UCSD-AML1 (cell line): ENCODE measurements at regions not wholly inside any gene's neighbourhood (a gene's known extent, or its start where the extent isn't known, plus 50 kb on each side); places are given as distances from the start of the nearest gene placed in this dataset.

Source experiments
- DNase-seq: peaks from one replicate; lab custom pipeline; 2025; ENCODE audit not compliant: unreplicated experiment; lab: John Stamatoyannopoulos, UW

DNA sequence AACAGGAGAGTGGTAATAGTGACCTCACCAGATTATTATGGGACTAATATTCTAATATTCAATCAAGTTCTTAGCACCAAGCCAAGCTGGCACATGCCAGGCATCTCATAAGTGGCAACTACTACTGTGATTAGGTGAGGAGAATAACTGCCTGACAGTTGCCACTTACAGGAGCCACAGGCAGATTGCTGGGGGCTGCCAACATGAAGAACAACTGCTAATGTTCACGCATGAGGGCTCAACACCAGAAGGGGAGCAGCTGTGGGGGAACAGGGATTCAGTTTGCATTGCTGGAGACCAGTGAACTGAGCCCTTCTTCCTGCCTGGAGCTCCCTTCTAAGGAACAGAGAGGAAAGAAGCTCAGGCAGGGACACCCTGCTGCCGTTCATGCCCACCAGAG lies 504.5 kb downstream of the FOXO1 start:
- DNase-seq = no peak

DNA sequence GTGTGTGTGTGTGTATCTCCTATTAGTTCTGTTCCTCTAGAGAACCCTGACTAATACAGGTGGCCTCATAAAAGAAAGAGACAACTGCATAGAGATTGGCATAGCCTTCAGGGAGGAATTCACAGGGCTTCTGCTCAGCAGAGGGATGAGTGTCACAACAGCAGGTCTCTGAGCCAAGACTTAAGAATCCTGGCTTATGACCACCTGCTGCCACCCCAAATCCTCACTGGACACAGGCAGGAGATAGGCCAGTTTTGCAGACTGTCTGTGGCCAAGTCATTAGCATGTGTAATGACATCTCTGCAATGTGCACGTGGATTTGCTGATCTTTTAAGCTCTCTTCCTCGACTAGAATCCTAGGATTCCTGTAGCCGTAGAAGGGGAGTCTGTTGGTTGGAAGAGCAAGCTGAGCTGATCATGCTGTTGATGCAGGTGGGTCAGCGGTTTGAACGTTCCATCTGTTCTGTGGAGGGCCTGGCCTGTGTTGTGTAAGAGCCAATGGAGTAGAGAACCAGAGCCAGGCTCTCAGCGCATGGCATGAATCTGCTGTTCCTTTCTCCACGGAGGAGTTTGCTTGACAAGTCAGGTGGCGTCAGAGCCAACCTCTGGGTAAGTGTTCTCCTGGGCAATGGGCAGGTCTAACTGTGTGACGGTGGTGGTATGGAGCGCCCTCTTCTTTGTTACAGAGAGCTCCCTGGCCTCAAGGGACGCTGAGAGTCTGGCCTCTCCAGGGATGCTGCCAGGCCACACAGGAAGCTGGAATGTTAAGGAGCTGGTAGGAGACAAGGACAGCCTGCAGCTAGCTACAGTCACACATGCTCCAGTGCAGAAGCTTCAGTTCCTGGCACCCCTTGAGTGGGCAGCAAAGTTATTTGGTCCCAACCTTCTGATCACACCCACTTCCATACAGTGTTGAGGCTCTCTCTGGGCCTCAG lies 503.1 kb downstream of the FOXO1 start:
- no peak for DNase-seq

DNA sequence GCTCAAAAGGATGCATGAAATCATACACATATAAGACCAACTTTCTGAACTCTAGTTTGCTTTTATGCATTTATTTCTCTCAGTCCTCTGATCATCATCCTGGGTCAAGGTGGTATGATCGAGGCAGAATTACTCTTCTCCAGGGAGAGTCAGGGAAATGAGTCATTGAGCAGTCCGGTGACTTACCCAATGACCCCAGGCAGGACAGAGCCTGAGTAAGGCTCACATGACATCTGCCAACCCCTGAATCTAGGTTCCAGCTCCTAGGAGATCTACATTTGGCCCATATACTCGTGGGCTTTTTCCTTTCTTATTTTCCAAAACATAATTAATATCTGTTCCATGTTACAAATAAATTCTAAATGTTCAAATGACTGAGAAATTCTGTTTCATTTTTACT lies 502.3 kb downstream of the FOXO1 start:
- DNase-seq = no peak

DNA sequence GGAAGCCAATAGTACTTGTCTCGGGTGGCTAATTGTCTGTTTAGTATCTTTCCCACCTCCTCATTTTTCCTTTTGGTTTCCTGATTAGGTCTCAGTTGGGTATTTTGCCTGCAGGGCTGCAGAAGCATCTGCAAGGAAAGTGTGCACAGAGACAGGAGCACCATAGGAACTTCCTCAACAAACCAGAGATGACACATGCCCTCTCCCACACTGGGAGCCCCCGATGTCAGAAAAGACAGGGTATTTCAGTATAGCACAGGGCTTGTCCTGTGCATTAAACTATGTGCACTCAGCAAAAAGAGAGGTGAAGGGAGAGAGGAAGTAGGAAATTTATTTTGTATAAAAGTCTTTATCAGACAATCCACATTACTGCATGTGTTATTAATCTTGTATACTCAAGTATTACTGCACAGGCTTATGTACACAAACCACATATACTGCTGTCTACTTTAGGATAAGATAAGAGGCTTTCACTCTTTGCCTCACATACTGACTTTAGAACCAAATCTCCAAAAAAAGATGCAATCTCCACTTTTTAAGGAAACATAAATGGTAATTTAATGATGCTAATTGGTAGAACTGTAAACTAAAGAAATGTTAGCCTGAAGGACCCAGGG lies 501.0 kb downstream of the FOXO1 start:
- DNase-seq = no peak

DNA sequence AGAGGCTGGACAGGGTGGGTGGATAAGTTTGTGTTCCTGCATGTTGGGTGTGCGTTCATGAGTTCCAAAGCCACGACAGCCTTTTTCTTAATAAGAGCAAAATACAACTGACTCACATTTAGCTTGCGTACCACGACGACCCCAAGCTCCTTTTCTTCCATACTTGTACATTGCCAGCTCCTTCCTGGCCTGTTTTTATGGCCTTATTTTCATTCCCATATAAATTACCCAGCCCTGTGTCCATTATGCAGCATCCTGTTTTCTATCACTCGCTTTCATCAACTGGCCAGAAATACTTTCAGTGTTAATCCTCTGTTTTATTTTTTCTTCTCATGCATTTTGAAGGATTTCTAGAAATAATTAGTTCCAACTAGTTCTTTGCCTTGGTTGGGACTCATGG lies 499.1 kb downstream of the FOXO1 start:
- DNase-seq = no peak

DNA sequence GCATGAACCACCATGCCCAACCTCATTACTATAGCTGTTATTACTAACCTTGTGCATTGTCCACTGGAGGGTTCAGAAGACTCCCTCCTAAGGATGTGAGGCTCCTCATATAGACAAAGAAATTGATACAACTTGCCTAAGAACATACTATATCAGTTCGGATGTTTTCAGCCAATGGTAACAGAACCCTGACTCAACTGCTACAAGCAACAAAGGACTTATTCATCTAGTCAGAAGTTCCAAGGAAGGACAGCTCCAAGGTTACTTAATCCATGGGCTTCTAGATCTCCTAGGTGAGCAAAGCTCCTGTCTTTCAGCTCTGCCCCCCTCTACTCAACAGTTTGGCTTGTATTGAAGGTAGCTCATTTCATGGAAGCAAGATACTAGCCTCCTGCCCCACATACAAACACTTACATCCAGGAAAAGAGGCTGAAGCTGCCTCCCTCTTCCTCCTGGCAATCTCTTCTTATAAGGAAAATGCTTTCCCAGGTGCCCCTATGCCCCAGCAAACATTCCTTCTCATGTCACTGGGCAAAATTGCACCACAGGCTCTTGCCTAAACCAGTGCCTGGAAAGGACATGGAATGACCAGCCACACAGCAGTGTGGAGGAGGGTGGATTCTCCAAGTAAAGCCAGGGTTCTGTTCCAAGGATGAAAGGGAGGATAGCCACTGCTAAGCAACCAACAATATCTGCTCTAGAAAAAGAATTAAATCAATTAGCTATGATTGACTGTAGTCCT lies 497.8 kb downstream of the FOXO1 start:
- no peak for DNase-seq

DNA sequence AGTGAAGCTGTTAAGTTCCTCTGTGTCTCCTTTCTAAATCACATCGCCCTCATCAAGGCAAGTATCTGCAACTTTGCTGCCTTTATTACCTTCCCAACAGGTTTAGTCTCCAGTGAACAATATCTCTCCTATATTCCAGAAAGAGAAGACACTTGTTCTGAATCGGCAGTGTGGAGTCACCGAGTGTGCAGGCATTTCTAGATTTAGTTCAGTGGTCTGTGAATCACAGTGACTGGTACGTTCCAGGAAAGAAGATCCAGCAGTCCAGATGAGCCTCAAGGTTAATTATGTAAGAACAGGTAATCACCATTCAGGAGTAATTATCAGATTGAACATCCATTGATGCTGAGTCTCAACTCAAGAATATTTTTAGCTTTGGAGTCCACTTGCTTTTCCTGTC lies 497.0 kb downstream of the FOXO1 start:
- DNase-seq = no peak

DNA sequence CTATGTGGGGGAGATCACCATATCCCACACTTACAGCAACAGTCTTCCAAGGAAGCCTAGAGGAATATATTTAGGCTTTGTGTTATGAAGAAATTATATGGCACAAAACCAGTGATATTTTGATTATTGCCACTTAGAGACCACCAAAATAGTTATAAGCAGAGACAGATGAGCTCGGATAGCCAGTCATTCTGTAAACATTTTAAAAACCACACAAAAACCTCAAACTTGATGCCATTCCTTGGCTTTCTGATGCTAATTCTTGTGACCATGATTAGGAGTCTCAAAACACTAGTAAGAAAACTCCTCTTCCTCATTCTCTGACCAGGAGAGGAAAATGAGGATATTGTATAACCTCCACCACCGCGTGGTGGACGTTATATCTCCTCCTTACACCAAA lies 496.4 kb downstream of the FOXO1 start:
- DNase-seq = no peak

DNA sequence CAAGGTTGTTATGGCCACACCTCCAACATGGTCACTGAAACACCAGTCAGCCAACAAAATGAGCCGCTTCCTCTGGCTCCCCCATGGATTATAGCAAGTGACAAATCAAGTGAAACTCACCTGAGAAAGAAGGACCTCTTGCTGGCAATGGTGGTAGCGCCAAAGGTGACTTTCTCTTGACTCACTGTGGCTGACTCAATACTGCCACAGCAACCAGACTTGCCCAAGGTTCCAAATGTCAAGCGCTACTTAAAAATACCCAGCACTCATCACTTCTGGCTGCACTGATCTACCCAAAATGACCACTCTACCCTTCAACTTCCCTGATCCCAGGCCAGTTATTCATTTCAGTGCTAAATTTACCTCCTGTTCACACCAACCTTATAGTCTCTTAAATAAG lies 495.5 kb downstream of the FOXO1 start:
- no peak for DNase-seq

DNA sequence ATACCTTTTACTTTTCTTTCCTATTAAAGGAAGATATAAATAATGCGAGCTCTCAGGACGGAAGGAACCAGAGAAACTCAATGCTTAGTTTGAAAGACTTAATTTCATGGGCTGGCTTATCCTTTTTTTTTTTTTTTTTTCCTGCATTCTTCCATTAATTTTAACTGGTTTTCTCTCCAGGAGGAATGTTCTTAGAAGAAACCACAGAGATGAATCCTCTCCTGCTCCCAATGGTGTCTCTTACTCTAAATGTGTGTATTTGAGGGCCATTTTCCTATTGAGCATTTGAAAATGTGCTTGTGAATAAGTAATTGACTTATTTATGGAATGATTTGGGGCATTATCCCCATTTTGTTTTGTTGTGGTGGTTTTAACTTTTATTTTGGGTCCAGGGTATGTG lies 494.9 kb downstream of the FOXO1 start:
- no peak for DNase-seq

DNA sequence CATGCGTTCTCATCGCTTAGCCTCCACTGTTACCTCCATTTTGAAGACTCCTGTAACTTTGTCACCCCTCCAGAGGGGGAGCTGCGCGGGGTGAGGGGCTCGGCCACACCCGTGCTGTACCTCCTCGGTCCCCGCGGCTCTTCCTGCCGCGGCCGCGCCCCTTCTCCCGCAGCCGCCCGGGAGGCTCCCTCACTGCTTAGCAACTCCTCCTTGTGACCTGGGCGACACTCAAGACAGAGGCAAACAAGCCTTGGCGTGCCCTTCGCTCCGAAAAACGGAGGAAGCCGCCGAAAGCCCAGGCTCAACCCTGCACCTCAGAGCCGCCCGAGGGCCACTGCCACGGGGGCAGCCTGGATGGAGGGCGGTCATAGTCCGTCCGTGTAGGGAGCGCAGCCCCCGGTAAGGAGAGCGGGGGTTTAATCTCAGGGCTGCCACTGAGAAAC lies 494.3 kb downstream of the FOXO1 start:
- no peak for DNase-seq

DNA sequence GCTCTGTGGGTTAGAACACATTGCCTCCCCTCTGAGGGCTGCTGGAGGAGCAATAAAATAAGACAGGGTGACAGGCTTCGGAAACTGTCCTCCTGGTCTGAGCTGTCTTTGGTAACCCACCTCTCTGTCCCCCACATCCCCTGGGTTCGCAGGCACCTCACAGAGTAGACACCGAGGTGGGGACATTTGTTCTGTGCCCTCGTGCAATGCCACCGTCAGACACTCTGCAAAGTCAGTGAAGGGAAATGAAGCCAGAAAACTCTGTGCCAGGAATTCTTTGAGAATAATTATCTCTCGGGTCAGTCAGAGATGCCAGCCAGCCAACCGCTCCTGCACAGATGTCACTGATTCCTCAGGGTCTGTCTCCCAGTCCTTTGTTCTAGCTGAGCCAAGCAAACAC lies 493.6 kb downstream of the FOXO1 start:
- DNase-seq = no peak

DNA sequence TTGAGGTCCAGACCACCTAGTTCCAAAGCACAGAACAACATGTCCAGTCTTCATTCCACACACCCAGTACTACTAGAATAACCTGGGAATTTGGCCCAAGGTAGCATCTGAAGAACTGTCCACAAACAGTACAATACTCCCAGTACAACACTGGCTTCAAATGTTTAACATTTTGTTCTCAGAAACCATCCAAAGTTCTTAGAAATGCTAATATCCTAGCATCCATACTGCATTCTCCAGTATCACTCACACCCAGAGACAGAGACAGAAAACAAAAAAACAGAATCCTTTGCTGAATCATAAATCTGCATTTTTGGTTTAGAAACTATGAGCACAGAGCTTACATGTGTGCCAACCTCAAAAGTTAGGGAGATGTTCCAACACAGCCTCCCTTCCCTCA lies 490.8 kb downstream of the FOXO1 start:
- no peak for DNase-seq

DNA sequence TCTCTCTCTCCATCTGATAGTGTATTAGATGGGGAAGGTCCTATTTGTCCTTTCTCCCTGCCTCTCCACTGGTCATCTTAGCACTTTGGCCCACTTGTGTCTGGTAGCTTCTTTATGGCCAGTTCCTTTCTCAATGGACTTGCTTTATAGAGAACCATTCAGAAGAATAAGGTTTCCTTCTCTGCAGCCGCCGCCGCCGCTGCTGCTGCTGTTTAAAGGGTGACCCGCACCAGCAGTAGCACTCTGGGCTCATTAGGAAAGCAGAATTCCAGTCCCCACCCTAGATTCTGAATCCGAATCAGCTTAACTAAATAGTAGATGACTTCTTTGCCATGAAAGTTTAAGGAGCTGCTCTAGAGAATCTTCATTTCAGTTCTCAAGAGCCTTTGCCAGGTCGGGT lies 490.2 kb downstream of the FOXO1 start:
- no peak for DNase-seq

DNA sequence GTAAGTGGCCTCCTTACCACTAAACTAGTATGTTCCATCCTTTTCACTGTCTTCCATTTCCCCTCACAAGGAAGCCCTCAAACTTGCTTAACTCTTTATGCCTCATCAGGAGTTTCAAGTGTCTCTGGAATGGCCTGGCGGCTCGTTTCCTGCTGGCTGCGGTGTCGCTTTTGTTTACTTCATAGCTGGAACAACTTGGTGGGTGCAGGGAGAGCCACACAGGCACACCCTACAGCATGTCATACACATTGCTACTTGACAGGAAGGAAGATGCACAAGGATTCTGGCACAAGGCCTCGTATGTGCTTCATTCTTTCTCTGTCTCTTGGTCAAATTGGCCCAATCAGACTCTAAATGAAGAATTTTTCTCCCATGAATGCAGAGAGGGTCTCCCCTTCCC lies 488.3 kb downstream of the FOXO1 start:
- no peak for DNase-seq

DNA sequence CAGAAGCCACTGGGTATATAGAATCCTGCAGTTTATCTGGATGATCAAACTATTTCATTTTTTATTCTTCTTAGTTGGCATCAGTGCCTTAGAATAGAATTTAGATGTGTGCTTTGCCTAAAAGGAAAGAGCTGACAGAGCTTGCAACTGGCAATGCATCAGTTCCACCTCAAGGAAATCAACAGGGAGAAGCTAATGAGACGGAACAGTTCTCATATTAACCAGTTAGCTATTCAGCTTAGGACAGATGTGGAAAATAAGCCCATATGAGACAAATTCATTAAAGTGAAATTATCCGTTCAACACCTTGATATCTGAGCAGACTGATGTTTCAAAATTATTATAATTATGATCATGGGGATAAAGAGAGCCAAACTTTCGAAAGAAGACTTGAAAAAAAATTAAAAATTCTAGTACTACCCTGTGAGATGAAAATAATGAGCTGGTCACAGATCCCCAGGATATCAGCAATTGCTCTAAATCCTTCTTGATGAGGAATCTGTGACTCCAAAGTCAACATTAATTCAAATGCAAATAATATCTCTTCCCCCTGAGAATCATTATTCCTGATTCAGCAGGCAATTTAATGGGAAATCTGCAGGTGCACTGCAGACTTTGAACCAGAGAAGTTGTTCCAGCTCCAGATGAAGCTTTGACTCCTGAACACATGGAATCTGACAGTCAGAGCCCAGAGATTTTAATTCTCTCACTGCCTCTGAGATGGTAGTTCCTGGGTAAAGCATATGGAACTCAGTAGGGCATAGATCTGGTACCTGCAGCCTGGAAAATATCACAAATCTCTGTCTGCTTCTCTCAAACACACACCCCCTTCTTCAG lies 486.8 kb downstream of the FOXO1 start:
- no peak for DNase-seq

DNA sequence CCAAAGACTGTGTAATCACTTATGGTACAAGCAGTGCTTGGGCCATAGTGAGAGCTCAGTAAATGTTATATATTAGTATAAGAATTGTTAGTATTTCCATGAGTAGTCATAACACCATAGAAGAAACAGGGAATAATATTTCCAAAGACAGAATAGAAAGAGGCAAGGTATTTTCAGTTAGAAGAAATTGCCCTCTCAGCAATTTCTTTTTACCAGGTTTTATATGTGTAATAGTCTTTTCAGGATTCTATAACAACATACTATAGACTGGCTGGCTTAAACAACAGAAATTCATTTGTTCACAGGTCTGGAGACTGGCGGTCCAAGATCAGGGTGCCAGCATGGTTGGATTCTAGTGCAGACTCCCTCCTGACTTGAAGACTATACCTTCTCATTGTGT lies 485.7 kb downstream of the FOXO1 start:
- no peak for DNase-seq

DNA sequence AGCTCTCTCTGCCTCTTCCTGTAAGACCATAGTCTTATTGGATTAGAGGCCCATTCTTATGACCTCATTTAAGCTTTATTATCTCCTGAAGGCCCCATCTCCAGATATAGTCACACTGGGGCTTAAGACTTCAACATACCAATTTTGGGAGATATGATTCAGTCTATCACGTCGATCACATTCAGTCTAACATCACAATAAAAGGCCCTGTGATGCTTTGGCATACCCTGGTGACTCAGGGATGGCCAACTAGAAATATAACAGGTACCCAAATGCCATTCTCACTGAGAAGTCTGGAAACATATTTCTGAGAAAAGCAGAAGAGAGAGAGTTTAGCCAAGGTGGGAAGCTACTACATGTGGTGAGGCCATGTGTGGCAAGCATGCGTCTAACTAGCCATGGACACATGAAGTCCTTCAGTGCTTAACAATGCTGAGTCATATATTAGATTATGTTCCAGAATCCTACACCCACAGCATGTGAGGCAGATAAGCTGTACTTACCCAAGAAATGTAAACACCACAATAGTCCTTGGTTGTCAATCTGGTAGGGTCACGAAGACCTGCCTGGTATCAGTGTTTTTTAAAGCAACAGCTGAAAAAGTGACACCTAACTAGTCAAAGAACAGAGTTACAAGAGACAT lies 485.1 kb downstream of the FOXO1 start:
- DNase-seq = no peak

DNA sequence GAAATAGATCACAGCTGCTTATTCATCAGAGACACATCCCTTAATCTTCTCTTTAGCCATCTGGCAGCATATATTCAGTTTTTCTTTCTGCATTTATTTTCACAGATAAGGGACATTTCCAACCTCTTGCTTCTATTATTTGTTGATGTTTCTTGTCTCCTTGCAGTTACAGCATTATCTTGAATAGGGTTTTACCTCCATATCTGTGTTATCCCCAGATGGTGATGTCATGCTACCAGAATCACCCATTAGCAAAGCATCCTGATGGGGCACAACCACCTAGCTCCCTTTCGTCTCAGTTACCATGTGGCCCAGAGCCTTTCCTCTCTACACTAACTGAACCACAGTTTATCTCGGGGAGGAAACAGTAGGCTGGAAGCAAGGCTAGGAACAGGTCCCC lies 483.9 kb downstream of the FOXO1 start:
- DNase-seq = no peak

DNA sequence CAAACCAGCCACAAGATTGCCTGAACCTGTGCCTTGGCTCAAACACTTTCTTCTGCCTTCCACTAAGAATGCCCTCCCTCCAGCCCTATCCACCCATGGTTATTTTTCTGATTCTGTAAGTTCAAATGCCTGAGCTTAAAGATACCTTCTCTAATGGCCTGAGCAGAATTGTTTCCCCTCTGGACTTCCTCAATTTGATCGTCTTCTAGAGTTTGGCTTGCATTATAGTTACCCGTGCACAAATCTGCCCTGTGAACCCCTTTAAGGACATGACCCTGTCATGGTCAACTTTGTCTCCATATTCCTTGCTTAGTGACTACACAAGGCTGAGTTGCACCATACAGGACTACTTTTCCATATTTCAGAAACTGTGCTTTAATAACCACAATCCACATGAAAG lies 481.0 kb downstream of the FOXO1 start:
- DNase-seq = no peak

DNA sequence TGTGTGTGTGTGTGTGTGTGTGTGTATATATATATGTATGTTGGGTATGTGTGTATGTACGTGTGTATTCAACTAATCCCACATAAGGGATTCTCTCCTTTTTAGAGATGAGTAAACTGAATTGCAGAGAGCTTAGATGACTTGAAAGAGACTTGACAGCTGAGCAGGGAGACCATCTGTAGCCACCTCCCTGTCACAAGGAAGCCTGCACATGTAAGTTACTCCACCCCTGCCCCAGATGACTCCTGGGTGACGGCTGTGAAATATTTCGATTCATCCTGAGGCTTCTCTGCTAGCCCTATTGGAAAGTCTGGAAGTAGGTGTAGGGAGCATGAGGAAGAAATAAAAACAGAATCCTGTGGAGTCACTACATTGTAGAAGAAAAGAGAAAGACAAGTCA lies 480.4 kb downstream of the FOXO1 start:
- no peak for DNase-seq
